Natural killer cell treated with Interleukin-12 subunit alpha and Interleukin-12 subunit beta and Interleukin-15 and Interleukin-18, amount 100 ng/mL, for 72 hours (primary cell): ENCODE measurements at regions not wholly inside any gene's neighbourhood (a gene's known extent, or its start where the extent isn't known, plus 50 kb on each side); places are given as distances from the start of the nearest gene placed in this dataset.

Source experiments
- ATAC-seq, 2 donors: fragments of 150-1000 bp; cut with Tn5 transposase in 1 of 2; sonication (Bioruptor Pico), chemical (Tn5 transposase) in 1 of 2; 2 replicates each; pipeline ENCODE4 v1.10.0; 2021
- DNase-seq: peaks from one replicate; pipeline ENCODE4 v3.0.0; 2022; ENCODE audit warnings: low spot score
- H3K27ac Mint-ChIP-seq, 2 donors: 1 replicate in 1 of 2; 2 replicates in 1 of 2; pipeline ENCODE4 v1.8.0; 2022; ENCODE audit warnings: mixed read lengths in 2 of 2, mild to moderate bottlenecking in 1 of 2, moderate library complexity in 1 of 2
- H3K27me3 Mint-ChIP-seq, 2 donors: 1 replicate in 1 of 2; 2 replicates in 1 of 2; pipeline ENCODE4 v1.8.0; 2022; ENCODE audit warnings: mixed read lengths in 2 of 2
- H3K36me3 Mint-ChIP-seq: one replicate; pipeline ENCODE4 v1.8.0; 2022; ENCODE audit warnings: mixed read lengths
- H3K4me1 Mint-ChIP-seq, 2 donors: 1 replicate in 1 of 2; 2 replicates in 1 of 2; pipeline ENCODE4 v1.8.0; 2022; ENCODE audit warnings: low read depth in 2 of 2, mixed read lengths in 2 of 2, mild to moderate bottlenecking in 1 of 2
- H3K4me3 Mint-ChIP-seq: one replicate; pipeline ENCODE4 v1.8.0; 2022; ENCODE audit warnings: mixed read lengths
- H3K9me3 Mint-ChIP-seq: 2 replicates; pipeline ENCODE4 v1.8.0; 2022; ENCODE audit warnings: mixed read lengths

GRCh38 chr15:36232491-36232890, 346.9 kb upstream of the CDIN1 start:
- Mint-ChIP-seq H3K36me3 (no peaks in the 10 kb centered on the region), H3K27me3 (no peaks in the 10 kb centered on the region), H3K4me1 (no peaks in the 10 kb centered on the region), H3K4me3 (no peak overlapping the region), H3K9me3 (peaks cover 16% of the 10 kb centered on the region), H3K27ac (no peak overlapping the region)
- DNase-seq (no peak), ATAC-seq (no peak)

- no peak for ATAC-seq
- DNase-seq: no peak
- no peak overlapping the region for H3K4me3 Mint-ChIP-seq
- no peaks in the 10 kb centered on the region for H3K27me3 Mint-ChIP-seq
- no peaks in the 10 kb centered on the region for H3K36me3 Mint-ChIP-seq
- no peaks in the 10 kb centered on the region for H3K4me1 Mint-ChIP-seq
- H3K9me3 Mint-ChIP-seq: peaks cover 19% of the 10 kb centered on the region
- H3K27ac Mint-ChIP-seq: no peak overlapping the region
Measured at GRCh38 chr15:36234743-36235142, 344.7 kb upstream of the CDIN1 start.

GRCh38 chr15:36235173-36235572, 344.3 kb upstream of the CDIN1 start:
- peaks cover 19% of the 10 kb centered on the region for H3K9me3 Mint-ChIP-seq
- H3K4me1 Mint-ChIP-seq: no peaks in the 10 kb centered on the region
- ATAC-seq: no peak
- no peaks in the 10 kb centered on the region for H3K27me3 Mint-ChIP-seq
- no peaks in the 10 kb centered on the region for H3K36me3 Mint-ChIP-seq
- no peak overlapping the region for H3K4me3 Mint-ChIP-seq
- no peak for DNase-seq
- no peak overlapping the region for H3K27ac Mint-ChIP-seq

- Mint-ChIP-seq H3K36me3 (no peaks in the 10 kb centered on the region), H3K4me1 (no peaks in the 10 kb centered on the region), H3K4me3 (no peak overlapping the region)
Measured at GRCh38 chr15:36239509-36239908, 339.9 kb upstream of the CDIN1 start.

GRCh38 chr15:36251450-36251849, 328.0 kb upstream of the CDIN1 start:
- Mint-ChIP-seq H3K27me3 (no peaks in the 10 kb centered on the region), H3K4me3 (no peak overlapping the region), H3K9me3 (no peaks in the 10 kb centered on the region), H3K36me3 (no peaks in the 10 kb centered on the region), H3K27ac (no peak overlapping the region), H3K4me1 (no peaks in the 10 kb centered on the region)
- no peak for ATAC-seq
- DNase-seq: no peak

More at GRCh38 chr15:36239509-36239908, 339.9 kb upstream of the CDIN1 start:
- H3K9me3 Mint-ChIP-seq: peaks cover 13% of the 10 kb centered on the region
- no peak overlapping the region for H3K27ac Mint-ChIP-seq
- no peaks in the 10 kb centered on the region for H3K27me3 Mint-ChIP-seq
- ATAC-seq (no peak), DNase-seq (no peak)

GRCh38 chr15:36252146-36252711, 327.2 kb upstream of the CDIN1 start:
- no peaks in the 10 kb centered on the region for H3K4me1 Mint-ChIP-seq
- H3K4me3 Mint-ChIP-seq: no peak overlapping the region
- H3K27ac Mint-ChIP-seq: no peak overlapping the region
- H3K36me3 Mint-ChIP-seq: no peaks in the 10 kb centered on the region
- ATAC-seq: no peak
- H3K27me3 Mint-ChIP-seq: no peaks in the 10 kb centered on the region
- no peaks in the 10 kb centered on the region for H3K9me3 Mint-ChIP-seq
- no peak for DNase-seq

GRCh38 chr15:36254426-36254825, 325.0 kb upstream of the CDIN1 start:
- DNase-seq: no peak
- H3K4me1 Mint-ChIP-seq: no peaks in the 10 kb centered on the region
- no peak for ATAC-seq
- no peak overlapping the region for H3K27ac Mint-ChIP-seq
- no peak overlapping the region for H3K4me3 Mint-ChIP-seq
- no peaks in the 10 kb centered on the region for H3K27me3 Mint-ChIP-seq
- no peaks in the 10 kb centered on the region for H3K36me3 Mint-ChIP-seq
- no peaks in the 10 kb centered on the region for H3K9me3 Mint-ChIP-seq

- H3K27ac Mint-ChIP-seq: no peak overlapping the region
- ATAC-seq (no peak), DNase-seq (no peak)
- no peaks in the 10 kb centered on the region for H3K4me1 Mint-ChIP-seq
- H3K4me3 Mint-ChIP-seq: no peak overlapping the region
- H3K27me3 Mint-ChIP-seq: no peaks in the 10 kb centered on the region
- no peaks in the 10 kb centered on the region for H3K9me3 Mint-ChIP-seq
- no peaks in the 10 kb centered on the region for H3K36me3 Mint-ChIP-seq
Measured at GRCh38 chr15:36256404-36256807, 323.0 kb upstream of the CDIN1 start.

GRCh38 chr15:36263666-36264065, 315.8 kb upstream of the CDIN1 start:
- ATAC-seq: no peak
- Mint-ChIP-seq H3K4me1 (no peaks in the 10 kb centered on the region), H3K4me3 (no peak overlapping the region)

GRCh38 chr15:36265422-36265821, 314.0 kb upstream of the CDIN1 start:
- Mint-ChIP-seq H3K27ac (no peak overlapping the region), H3K4me1 (no peaks in the 10 kb centered on the region), H3K4me3 (no peak overlapping the region), H3K36me3 (no peaks in the 10 kb centered on the region), H3K27me3 (no peaks in the 10 kb centered on the region), H3K9me3 (no peaks in the 10 kb centered on the region)
- no peak for ATAC-seq
- no peak for DNase-seq

More at GRCh38 chr15:36263666-36264065, 315.8 kb upstream of the CDIN1 start:
- DNase-seq: no peak
- Mint-ChIP-seq H3K27ac (no peak overlapping the region), H3K27me3 (no peaks in the 10 kb centered on the region), H3K9me3 (no peaks in the 10 kb centered on the region), H3K36me3 (no peaks in the 10 kb centered on the region)

GRCh38 chr15:36271048-36271447, 308.4 kb upstream of the CDIN1 start:
- Mint-ChIP-seq H3K27ac (no peak overlapping the region), H3K4me1 (no peaks in the 10 kb centered on the region), H3K36me3 (no peaks in the 10 kb centered on the region), H3K4me3 (no peak overlapping the region), H3K27me3 (no peaks in the 10 kb centered on the region), H3K9me3 (peaks cover 6% of the 10 kb centered on the region)
- no peak for ATAC-seq
- DNase-seq: no peak

GRCh38 chr15:36275656-36276055, 303.8 kb upstream of the CDIN1 start:
- DNase-seq (no peak), ATAC-seq (no peak)
- H3K36me3 Mint-ChIP-seq: peaks cover 4% of the 10 kb centered on the region
- no peaks in the 10 kb centered on the region for H3K27me3 Mint-ChIP-seq
- H3K4me1 Mint-ChIP-seq: no peaks in the 10 kb centered on the region
- no peak overlapping the region for H3K4me3 Mint-ChIP-seq
- H3K27ac Mint-ChIP-seq: no peak overlapping the region
- peaks cover 12% of the 10 kb centered on the region for H3K9me3 Mint-ChIP-seq

GRCh38 chr15:36278219-36278618, 301.2 kb upstream of the CDIN1 start:
- Mint-ChIP-seq H3K9me3 (peaks cover 10% of the 10 kb centered on the region), H3K27ac (no peak overlapping the region), H3K4me3 (no peak overlapping the region), H3K36me3 (peaks cover 4% of the 10 kb centered on the region), H3K27me3 (no peaks in the 10 kb centered on the region), H3K4me1 (no peaks in the 10 kb centered on the region)
- DNase-seq: no peak
- ATAC-seq: no peak

- Mint-ChIP-seq H3K27me3 (no peaks in the 10 kb centered on the region), H3K4me1 (no peaks in the 10 kb centered on the region), H3K4me3 (no peak overlapping the region), H3K27ac (no peak overlapping the region), H3K9me3 (peaks cover 16% of the 10 kb centered on the region), H3K36me3 (peaks cover 10% of the 10 kb centered on the region)
- no peak for DNase-seq
- ATAC-seq: no peak
Measured at GRCh38 chr15:36282821-36283220, 296.6 kb upstream of the CDIN1 start.

- no peak overlapping the region for H3K27ac Mint-ChIP-seq
- H3K4me1 Mint-ChIP-seq: no peaks in the 10 kb centered on the region
- H3K4me3 Mint-ChIP-seq: no peak overlapping the region
- no peaks in the 10 kb centered on the region for H3K27me3 Mint-ChIP-seq
- ATAC-seq: no peak
- DNase-seq: no peak
- H3K9me3 Mint-ChIP-seq: peaks cover 22% of the 10 kb centered on the region
- H3K36me3 Mint-ChIP-seq: peaks cover 11% of the 10 kb centered on the region
Measured at GRCh38 chr15:36284911-36285310, 294.5 kb upstream of the CDIN1 start.
